ENCODE measurements at regions not wholly inside any gene's neighbourhood (a gene's known extent, or its start where the extent isn't known, plus 50 kb on each side); places are given as distances from the start of the nearest gene placed in this dataset.
"Not testable (repeated sequence)": the region's sequence is repeated elsewhere in the genome, so short reads cannot be mapped to it uniquely, and the experiment has no call there.

- no peak for DNase-seq (ENCODE audit: low read depth)
Observed at GRCh38 chr10:25808372-25808771, 125.7 kb upstream of the MYO3A start.

GRCh38 chr10:25811052-25811685, 122.9 kb upstream of the MYO3A start:
- DNase-seq (ENCODE audit: low read depth), result no peak

- no peak for DNase-seq (ENCODE audit: low read depth)
Observed at GRCh38 chr10:25813511-25813910, 120.5 kb upstream of the MYO3A start.

GRCh38 chr10:25815236-25815635, 118.8 kb upstream of the MYO3A start:
- DNase-seq (ENCODE audit: low read depth), result no peak

- no peak for DNase-seq (ENCODE audit: low read depth)
Observed at GRCh38 chr10:25815999-25816768, 117.8 kb upstream of the MYO3A start.

- no peak for DNase-seq (ENCODE audit: low read depth)
Observed at GRCh38 chr10:25817200-25817599, 116.8 kb upstream of the MYO3A start.

GRCh38 chr10:25818751-25819150, 115.3 kb upstream of the MYO3A start:
- DNase-seq (ENCODE audit: low read depth), result no peak

- DNase-seq (ENCODE audit: low read depth), result no peak
Observed at GRCh38 chr10:25820472-25820871, 113.6 kb upstream of the MYO3A start.

GRCh38 chr10:25820874-25821273, 113.2 kb upstream of the MYO3A start:
- DNase-seq (ENCODE audit: low read depth), result no peak

- DNase-seq (ENCODE audit: low read depth), result no peak
Observed at GRCh38 chr10:25824050-25824449, 110.0 kb upstream of the MYO3A start.

GRCh38 chr10:25828475-25828874, 105.6 kb upstream of the MYO3A start:
- DNase-seq (ENCODE audit: low read depth), result no peak

- no peak for DNase-seq (ENCODE audit: low read depth)
Observed at GRCh38 chr10:25831080-25831479, 102.9 kb upstream of the MYO3A start.

- no peak for DNase-seq (ENCODE audit: low read depth)
Observed at GRCh38 chr10:25839683-25840082, 94.3 kb upstream of the MYO3A start.

- not testable (repeated sequence) for DNase-seq (ENCODE audit: low read depth)
Observed at GRCh38 chr10:25840875-25841274, 93.2 kb upstream of the MYO3A start.

- no peak for DNase-seq (ENCODE audit: low read depth)
Observed at GRCh38 chr10:25842146-25842545, 91.9 kb upstream of the MYO3A start.

GRCh38 chr10:25843551-25844170, 90.4 kb upstream of the MYO3A start:
- no peak for DNase-seq (ENCODE audit: low read depth)

- not testable (repeated sequence) for DNase-seq (ENCODE audit: low read depth)
Observed at GRCh38 chr10:25844716-25845115, 89.3 kb upstream of the MYO3A start.

GRCh38 chr10:25849268-25849667, 84.8 kb upstream of the MYO3A start:
- no peak for DNase-seq (ENCODE audit: low read depth)

GRCh38 chr10:25849988-25850387, 84.0 kb upstream of the MYO3A start:
- DNase-seq (ENCODE audit: low read depth), result no peak

- DNase-seq (ENCODE audit: low read depth), result no peak
Observed at GRCh38 chr10:25851548-25851947, 82.5 kb upstream of the MYO3A start.

- no peak for DNase-seq (ENCODE audit: low read depth)
Observed at GRCh38 chr10:25852364-25852941, 81.6 kb upstream of the MYO3A start.

- DNase-seq (ENCODE audit: low read depth), result no peak
Observed at GRCh38 chr10:25858076-25858475, 76.0 kb upstream of the MYO3A start.

GRCh38 chr10:25865267-25865666, 68.8 kb upstream of the MYO3A start:
- no peak for DNase-seq (ENCODE audit: low read depth)
